ENCODE measurements at regions not wholly inside any gene's neighbourhood (a gene's known extent, or its start where the extent isn't known, plus 50 kb on each side); places are given as distances from the start of the nearest gene placed in this dataset.
"Not testable (repeated sequence)": the region's sequence is repeated elsewhere in the genome, so short reads cannot be mapped to it uniquely, and the experiment has no call there.

GRCh38 chr5:119694284-119694683 is 64.9 kb downstream of the FAM170A start:
- no peaks in the 10 kb centered on the region for H3K36me3 ChIP-seq
- H3K9me3 ChIP-seq, result no peaks in the 10 kb centered on the region; the same call in none of the 2 replicates
- peaks cover 4% of the 10 kb centered on the region for H3K27me3 ChIP-seq
- no peak for DNase-seq
- H3K4me3 ChIP-seq, result no peak overlapping the region

- Histone ChIP-seq H3K36me3 (no peaks in the 10 kb centered on the region), H3K27me3 (no peaks in the 10 kb centered on the region), H3K9me3 (no peaks in the 10 kb centered on the region), H3K4me3 (no peak overlapping the region)
- no peak for DNase-seq
Measured at GRCh38 chr5:119706049-119706448, 76.7 kb downstream of the FAM170A start.

- no peaks in the 10 kb centered on the region for H3K36me3 ChIP-seq
- no peak overlapping the region for H3K4me3 ChIP-seq
- no peaks in the 10 kb centered on the region for H3K27me3 ChIP-seq
- H3K9me3 ChIP-seq, result no peaks in the 10 kb centered on the region
- no peak for DNase-seq
Measured at GRCh38 chr5:119708076-119708790, 78.9 kb downstream of the FAM170A start.

- Histone ChIP-seq H3K9me3 (peaks cover 7% of the 10 kb centered on the region; the same call in 1 of the 2 replicates), H3K4me3 (no peak overlapping the region), H3K27me3 (no peaks in the 10 kb centered on the region), H3K36me3 (no peaks in the 10 kb centered on the region)
- DNase-seq, result no peak
Measured at GRCh38 chr5:119721775-119722174, 92.4 kb downstream of the FAM170A start.

GRCh38 chr5:119725291-119725690 is 95.9 kb downstream of the FAM170A start:
- H3K9me3 ChIP-seq, DNase-seq: not testable (repeated sequence)

GRCh38 chr5:119726544-119726943 is 97.2 kb downstream of the FAM170A start:
- Histone ChIP-seq H3K27me3 (no peaks in the 10 kb centered on the region), H3K36me3 (no peaks in the 10 kb centered on the region), H3K4me3 (no peak overlapping the region), H3K9me3 (peaks cover 7% of the 10 kb centered on the region; the same call in 1 of the 2 replicates)
- no peak for DNase-seq

More at GRCh38 chr5:119725291-119725690, 95.9 kb downstream of the FAM170A start:
- H3K36me3 ChIP-seq, H3K27me3 ChIP-seq, H3K4me3 ChIP-seq: not testable (repeated sequence)

GRCh38 chr5:119740225-119740624 is 110.9 kb downstream of the FAM170A start:
- no peak for DNase-seq
- Histone ChIP-seq H3K36me3 (no peaks in the 10 kb centered on the region), H3K4me3 (no peak overlapping the region), H3K9me3 (no peaks in the 10 kb centered on the region; the same call in 1 of the 2 replicates), H3K27me3 (no peaks in the 10 kb centered on the region)

GRCh38 chr5:119741691-119742090 is 112.3 kb downstream of the FAM170A start:
- H3K27me3 ChIP-seq, result no peaks in the 10 kb centered on the region
- H3K36me3 ChIP-seq, result no peaks in the 10 kb centered on the region
- no peak for DNase-seq
- H3K4me3 ChIP-seq, result no peak overlapping the region
- H3K9me3 ChIP-seq, result no peaks in the 10 kb centered on the region; the same call in 1 of the 2 replicates

GRCh38 chr5:119742311-119742710 is 113.0 kb downstream of the FAM170A start:
- H3K36me3 ChIP-seq, result no peaks in the 10 kb centered on the region
- no peaks in the 10 kb centered on the region for H3K27me3 ChIP-seq
- H3K9me3 ChIP-seq, result no peaks in the 10 kb centered on the region; the same call in 1 of the 2 replicates
- H3K4me3 ChIP-seq, result no peak overlapping the region
- no peak for DNase-seq

GRCh38 chr5:119743927-119744326 is 114.6 kb downstream of the FAM170A start:
- no peak for DNase-seq
- no peaks in the 10 kb centered on the region for H3K27me3 ChIP-seq
- H3K36me3 ChIP-seq, result no peaks in the 10 kb centered on the region
- H3K9me3 ChIP-seq, result no peaks in the 10 kb centered on the region; the same call in 1 of the 2 replicates
- H3K4me3 ChIP-seq, result no peak overlapping the region

GRCh38 chr5:119745976-119746375 is 116.6 kb downstream of the FAM170A start:
- no peaks in the 10 kb centered on the region for H3K27me3 ChIP-seq
- no peak for DNase-seq
- no peaks in the 10 kb centered on the region for H3K36me3 ChIP-seq
- H3K9me3 ChIP-seq, result no peaks in the 10 kb centered on the region; the same call in 1 of the 2 replicates
- no peak overlapping the region for H3K4me3 ChIP-seq

GRCh38 chr5:119746984-119747383 is 117.6 kb downstream of the FAM170A start:
- H3K36me3 ChIP-seq, result no peaks in the 10 kb centered on the region
- H3K4me3 ChIP-seq, result no peak overlapping the region
- H3K9me3 ChIP-seq, result no peaks in the 10 kb centered on the region; the same call in 1 of the 2 replicates
- H3K27me3 ChIP-seq, result no peaks in the 10 kb centered on the region
- no peak for DNase-seq

GRCh38 chr5:119750887-119751733 is 121.8 kb downstream of the FAM170A start:
- Histone ChIP-seq H3K27me3 (no peaks in the 10 kb centered on the region), H3K9me3 (no peaks in the 10 kb centered on the region), H3K36me3 (no peaks in the 10 kb centered on the region), H3K4me3 (no peak overlapping the region)
- no peak for DNase-seq

- no peaks in the 10 kb centered on the region for H3K9me3 ChIP-seq
- no peak for DNase-seq
Measured at GRCh38 chr5:119751734-119752094, 122.4 kb downstream of the FAM170A start.

GRCh38 chr5:119752921-119753886 is 123.8 kb downstream of the FAM170A start:
- no peaks in the 10 kb centered on the region for H3K9me3 ChIP-seq
- no peak overlapping the region for H3K4me3 ChIP-seq
- no peak for DNase-seq
- H3K27me3 ChIP-seq, result no peaks in the 10 kb centered on the region
- H3K36me3 ChIP-seq, result no peaks in the 10 kb centered on the region

More at GRCh38 chr5:119751734-119752094, 122.4 kb downstream of the FAM170A start:
- no peaks in the 10 kb centered on the region for H3K36me3 ChIP-seq
- H3K4me3 ChIP-seq, result no peak overlapping the region
- H3K27me3 ChIP-seq, result no peaks in the 10 kb centered on the region

- not testable (repeated sequence) for H3K9me3 ChIP-seq, DNase-seq, H3K36me3 ChIP-seq, H3K4me3 ChIP-seq, H3K27me3 ChIP-seq
Measured at GRCh38 chr5:119754825-119755224, 125.5 kb downstream of the FAM170A start.

All from MG63 (cell line).